ENCODE measurements at regions not wholly inside any gene's neighbourhood (a gene's known extent, or its start where the extent isn't known, plus 50 kb on each side); places are given as distances from the start of the nearest gene placed in this dataset.

DNA sequence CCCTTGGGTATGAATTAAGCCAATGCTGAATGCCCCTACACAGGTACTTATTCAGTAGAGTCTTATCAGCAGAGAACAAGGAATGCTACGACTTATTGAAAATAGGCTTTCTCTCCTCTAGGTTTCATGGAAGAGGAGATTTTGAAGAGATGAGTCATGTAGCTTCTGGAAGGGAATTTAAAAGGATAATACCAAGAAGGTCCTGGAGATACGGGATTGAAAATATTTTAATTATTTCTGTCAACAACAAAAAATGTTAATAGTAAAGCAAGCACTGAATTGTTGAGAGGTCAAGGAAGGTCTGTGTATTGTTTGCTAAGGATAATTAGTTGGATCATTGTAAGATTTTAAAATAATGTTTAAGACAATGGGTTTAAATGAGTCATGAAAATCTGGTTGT lies 293.0 kb upstream of the SPHKAP start:
- Histone ChIP-seq H3K27me3 (no peaks in the 10 kb centered on the region), H3K9me3 (no peaks in the 10 kb centered on the region), H3K36me3 (no peaks in the 10 kb centered on the region), H3K27ac (no peak overlapping the region), H3K4me3 (no peak overlapping the region), H3K4me1 (no peaks in the 10 kb centered on the region)
- TF ChIP-seq, protein P1, sequence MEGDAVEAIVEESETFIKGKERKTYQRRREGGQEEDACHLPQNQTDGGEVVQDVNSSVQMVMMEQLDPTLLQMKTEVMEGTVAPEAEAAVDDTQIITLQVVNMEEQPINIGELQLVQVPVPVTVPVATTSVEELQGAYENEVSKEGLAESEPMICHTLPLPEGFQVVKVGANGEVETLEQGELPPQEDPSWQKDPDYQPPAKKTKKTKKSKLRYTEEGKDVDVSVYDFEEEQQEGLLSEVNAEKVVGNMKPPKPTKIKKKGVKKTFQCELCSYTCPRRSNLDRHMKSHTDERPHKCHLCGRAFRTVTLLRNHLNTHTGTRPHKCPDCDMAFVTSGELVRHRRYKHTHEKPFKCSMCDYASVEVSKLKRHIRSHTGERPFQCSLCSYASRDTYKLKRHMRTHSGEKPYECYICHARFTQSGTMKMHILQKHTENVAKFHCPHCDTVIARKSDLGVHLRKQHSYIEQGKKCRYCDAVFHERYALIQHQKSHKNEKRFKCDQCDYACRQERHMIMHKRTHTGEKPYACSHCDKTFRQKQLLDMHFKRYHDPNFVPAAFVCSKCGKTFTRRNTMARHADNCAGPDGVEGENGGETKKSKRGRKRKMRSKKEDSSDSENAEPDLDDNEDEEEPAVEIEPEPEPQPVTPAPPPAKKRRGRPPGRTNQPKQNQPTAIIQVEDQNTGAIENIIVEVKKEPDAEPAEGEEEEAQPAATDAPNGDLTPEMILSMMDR (IDR thresholded peaks at IDR 0.05), result no peak
- intact Hi-C loops (cut with DNase I), result no loop called here
- DNase-seq (ENCODE audit: low spot score in 2 of 2), result no peak

DNA sequence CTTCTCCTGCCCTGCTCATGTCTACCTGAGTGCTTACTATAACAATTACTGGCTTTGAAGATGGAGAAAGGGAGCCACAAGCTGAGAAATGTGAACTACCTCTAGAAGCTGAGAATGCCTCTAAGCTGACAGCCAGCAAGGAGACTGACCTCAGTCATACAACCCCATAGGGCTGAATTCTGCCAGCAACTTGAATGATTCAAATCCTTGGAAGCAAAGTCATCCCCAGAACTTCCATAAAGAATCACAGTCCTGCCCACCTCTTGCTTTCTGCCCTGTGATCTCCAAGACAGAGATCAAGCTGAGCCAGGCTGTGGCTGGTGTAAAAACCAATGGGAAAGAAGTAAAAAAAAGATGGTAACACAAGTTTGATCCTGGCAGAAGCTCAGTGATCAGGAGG lies 288.2 kb upstream of the SPHKAP start:
- H3K27me3 ChIP-seq, result no peaks in the 10 kb centered on the region
- TF ChIP-seq, protein P1 (IDR thresholded peaks at IDR 0.05), result no peak
- H3K4me3 ChIP-seq, result no peak overlapping the region
- DNase-seq (ENCODE audit: low spot score in 2 of 2), result no peak
- no peaks in the 10 kb centered on the region for H3K9me3 ChIP-seq
- H3K36me3 ChIP-seq, result no peaks in the 10 kb centered on the region
- H3K27ac ChIP-seq, result no peak overlapping the region
- intact Hi-C loops (cut with DNase I), result no loop called here
- H3K4me1 ChIP-seq, result no peaks in the 10 kb centered on the region

DNA sequence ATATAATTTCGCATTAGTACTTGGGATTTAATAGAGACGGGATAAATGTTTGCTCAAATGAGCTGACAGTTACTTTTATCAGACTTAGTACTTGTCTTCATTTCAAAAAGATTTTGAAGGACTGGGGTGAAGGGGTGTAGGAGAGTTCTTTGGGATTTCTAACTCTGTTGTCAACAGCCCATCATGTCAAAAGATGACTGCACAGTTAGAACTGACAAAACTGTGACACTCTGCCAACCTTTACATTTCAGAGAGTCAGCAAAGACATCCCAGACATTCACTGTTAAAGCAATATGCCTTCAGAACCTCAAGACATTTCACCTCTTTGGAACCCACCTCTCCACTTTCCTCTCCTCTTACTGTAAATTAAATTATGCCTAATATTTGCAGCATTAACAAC lies 285.4 kb upstream of the SPHKAP start:
- H3K27me3 ChIP-seq, result no peaks in the 10 kb centered on the region
- H3K36me3 ChIP-seq, result no peaks in the 10 kb centered on the region
- H3K9me3 ChIP-seq, result no peaks in the 10 kb centered on the region
- no peak overlapping the region for H3K4me3 ChIP-seq
- intact Hi-C loops (cut with DNase I), result no loop called here
- no peak overlapping the region for H3K27ac ChIP-seq
- TF ChIP-seq, protein P1 (IDR thresholded peaks at IDR 0.05), result no peak
- H3K4me1 ChIP-seq, result no peaks in the 10 kb centered on the region
- no peak for DNase-seq (ENCODE audit: low spot score in 2 of 2)

DNA sequence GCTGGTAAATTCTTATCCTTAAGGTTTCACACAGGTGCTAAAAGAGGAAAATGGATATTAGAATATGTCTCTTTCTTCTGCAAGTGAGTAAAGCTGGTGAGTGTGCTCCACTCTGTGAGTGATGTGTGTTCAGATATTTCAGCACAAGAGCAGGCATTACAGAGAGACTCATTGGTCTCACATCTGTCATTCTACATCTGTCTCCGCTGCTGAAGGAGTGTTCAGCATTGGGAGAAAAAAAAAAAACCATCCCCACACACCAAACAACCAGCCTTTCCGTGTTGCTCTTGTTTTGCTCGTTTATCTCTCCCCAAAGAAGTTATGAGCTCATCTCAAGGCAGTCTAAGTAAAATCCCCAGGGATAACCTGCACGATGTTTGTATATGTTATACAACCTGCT lies 283.9 kb upstream of the SPHKAP start:
- TF ChIP-seq, protein P1 (IDR thresholded peaks at IDR 0.05), result no peak
- H3K9me3 ChIP-seq, result no peaks in the 10 kb centered on the region
- intact Hi-C loops (cut with DNase I), result no loop called here

DNA sequence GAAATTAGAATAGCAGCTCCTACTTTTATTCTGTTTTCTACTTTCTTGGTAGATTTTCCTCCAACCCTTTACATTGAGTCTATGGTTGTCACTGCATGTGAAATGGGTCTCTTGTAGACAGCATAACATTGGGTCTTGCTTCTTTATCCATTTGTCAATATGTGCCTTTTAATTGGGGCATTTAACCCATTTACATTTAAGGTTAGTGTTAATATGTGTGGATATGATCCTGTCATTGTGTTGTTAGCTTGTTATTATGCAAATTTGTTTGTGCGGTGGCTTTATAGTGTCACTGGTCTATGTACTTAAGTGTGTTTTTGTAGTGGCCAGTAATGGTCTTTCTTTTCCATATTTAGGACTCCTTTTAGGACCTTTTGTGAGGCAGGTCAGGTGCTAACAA lies 276.9 kb upstream of the SPHKAP start:
- H3K27me3 ChIP-seq, result no peaks in the 10 kb centered on the region
- H3K9me3 ChIP-seq, result peaks cover 6 to 16% of the 10 kb centered on the region in 2 donors
- TF ChIP-seq, protein P1 (IDR thresholded peaks at IDR 0.05), result no peak
- no peaks in the 10 kb centered on the region for H3K4me1 ChIP-seq
- intact Hi-C loops (cut with DNase I), result no loop called here
- no peak overlapping the region for H3K27ac ChIP-seq
- H3K4me3 ChIP-seq, result no peak overlapping the region
- no peak for DNase-seq (ENCODE audit: low spot score in 2 of 2)
- H3K36me3 ChIP-seq, result no peaks in the 10 kb centered on the region

More for the DNA sequence above, 283.9 kb upstream of the SPHKAP start:
- Histone ChIP-seq H3K36me3 (no peaks in the 10 kb centered on the region), H3K27ac (no peak overlapping the region), H3K4me1 (no peaks in the 10 kb centered on the region), H3K27me3 (no peaks in the 10 kb centered on the region), H3K4me3 (no peak overlapping the region)
- no peak for DNase-seq (ENCODE audit: low spot score in 2 of 2)

DNA sequence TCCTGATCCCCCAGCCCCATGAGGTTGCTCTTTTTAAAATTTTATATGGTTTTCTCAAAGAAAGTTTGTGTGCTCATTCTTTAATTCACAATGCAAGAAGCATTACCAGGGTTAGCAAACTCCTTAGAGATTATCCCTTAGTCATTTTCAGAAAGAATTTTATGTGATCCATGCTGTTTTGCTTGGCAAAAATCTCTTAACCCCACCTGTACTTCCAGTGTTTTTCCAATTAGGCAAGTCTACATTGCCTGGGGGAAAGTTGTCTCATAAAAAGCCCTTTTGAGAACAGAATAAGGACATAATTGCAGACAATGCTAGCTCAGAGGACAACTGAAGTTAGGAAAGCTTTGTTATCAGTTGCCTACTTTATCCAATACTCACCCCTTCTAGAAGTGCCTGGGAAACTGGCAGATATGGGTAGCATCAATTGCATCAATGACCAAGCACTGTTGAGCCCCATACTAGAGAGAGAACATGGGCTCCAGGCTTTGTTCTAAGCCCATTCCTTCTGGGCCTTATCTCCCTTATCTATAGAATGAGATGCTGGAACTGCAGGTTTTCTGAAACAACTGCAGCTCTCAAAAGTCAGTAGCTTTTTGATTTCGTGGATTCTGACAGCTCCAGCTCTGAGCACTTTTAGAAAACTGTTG lies 265.9 kb upstream of the SPHKAP start:
- intact Hi-C loops (cut with DNase I), result no loop called here
- H3K36me3 ChIP-seq, result no peaks in the 10 kb centered on the region
- no peak for DNase-seq (ENCODE audit: low spot score in 2 of 2)
- no peak overlapping the region for H3K27ac ChIP-seq
- H3K4me3 ChIP-seq, result no peak overlapping the region
- no peaks in the 10 kb centered on the region for H3K9me3 ChIP-seq
- TF ChIP-seq, protein P1 (IDR thresholded peaks at IDR 0.05), result no peak
- no peaks in the 10 kb centered on the region for H3K27me3 ChIP-seq
- no peaks in the 10 kb centered on the region for H3K4me1 ChIP-seq

All from ascending aorta (tissue), 2 donors.